SK-N-SH (cell line): ENCODE measurements at regions not wholly inside any gene's neighbourhood (a gene's known extent, or its start where the extent isn't known, plus 50 kb on each side); places are given as distances from the start of the nearest gene placed in this dataset.

ENCODE experiments used
- CTCF ChIA-PET: fragments of 300-600, 350-600 bp; formaldehyde crosslinking; extraction: SDS; loops from one replicate; lab custom pipeline; 2021; lab: Yijun Ruan, JAX
- POLR2A ChIA-PET: fragments of 350-600 bp; sonication (Branson Sonifier 250); formaldehyde crosslinking; extraction: SDS; loops from one replicate; lab custom pipeline; 2020; ENCODE audit warnings: antibody characterized with exemption, inconsistent platforms; lab: Yijun Ruan, JAX
- DNase-seq: peaks from one replicate; pipeline ENCODE4 v3.0.0; 2012
- H2AFZ ChIP-seq: fragments of 200-600 bp; sonication (generic); 2 replicates; pipeline ENCODE4 v1.8.1; 2016; ENCODE audit warnings: antibody characterized with exemption, mild to moderate bottlenecking, low read depth
- H3F3A ChIP-seq: fragments of 200-600 bp; sonication (generic); replicated peaks from 2 replicates; pipeline ENCODE3; 2016; ENCODE audit warnings: antibody characterized with exemption, mild to moderate bottlenecking; ENCODE audit not compliant: insufficient read depth
- H3K27ac ChIP-seq, 2 experiments: fragments of 200-500 bp in 1 of 2; fragments of 200-600 bp in 1 of 2; sonication (Bioruptor generic) in 1 of 2; sonication (generic), shearing (Covaris generic) in 1 of 2; 2 replicates each; pipeline versions ENCODE4 v1.5.1 to v1.6.1; 2014 to 2016; ENCODE audit warnings: low read depth in 2 of 2, inconsistent platforms in 1 of 2, low read length in 1 of 2, mild to moderate bottlenecking in 1 of 2, mixed read lengths in 1 of 2
- H3K27me3 ChIP-seq: fragments of 200-600 bp; sonication (generic), shearing (Covaris generic); 2 replicates; pipeline ENCODE4 v1.6.1; 2016; ENCODE audit warnings: mixed run types; ENCODE audit not compliant: insufficient read depth
- H3K36me3 ChIP-seq, 2 experiments: fragments of 200-500 bp in 1 of 2; fragments of 200-600 bp in 1 of 2; sonication (Bioruptor generic) in 1 of 2; sonication (generic) in 1 of 2; replicated peaks in 1 of 2; 2 replicates each; pipeline versions ENCODE3 to v1.5.1; 2014 to 2016; ENCODE audit warnings: low read length in 1 of 2, mild to moderate bottlenecking in 1 of 2; ENCODE audit not compliant: insufficient read depth in 2 of 2, control insufficient read depth in 1 of 2
- H3K4me1 ChIP-seq, 2 experiments: fragments of 200-500 bp in 1 of 2; fragments of 200-600 bp in 1 of 2; sonication (Bioruptor generic) in 1 of 2; sonication (generic), shearing (Covaris generic) in 1 of 2; 2 replicates each; pipeline versions ENCODE4 v1.5.1 to v1.6.1; 2014 to 2016; ENCODE audit warnings: low read depth in 1 of 2, low read length in 1 of 2, mixed run types in 1 of 2; ENCODE audit not compliant: insufficient read depth in 2 of 2, control insufficient read depth in 1 of 2
- H3K4me2 ChIP-seq: fragments of 200-600 bp; sonication (generic), shearing (Covaris generic); 2 replicates; pipeline ENCODE4 v1.6.1; 2017; ENCODE audit warnings: mixed run types
- H3K4me3 ChIP-seq, 2 experiments: fragments of 200-500 bp in 1 of 2; fragments of 200-600 bp in 1 of 2; sonication (Bioruptor generic) in 1 of 2; sonication (generic), shearing (Covaris generic) in 1 of 2; 2 replicates each; pipeline versions ENCODE4 v1.5.1 to v1.8.1; 2014 to 2016; ENCODE audit warnings: low read depth in 2 of 2, inconsistent platforms in 1 of 2, low read length in 1 of 2, mild to moderate bottlenecking in 1 of 2, mixed read lengths in 1 of 2, moderate library complexity in 1 of 2
- H3K79me2 ChIP-seq: fragments of 200-600 bp; sonication (generic); 2 replicates; pipeline ENCODE4 v1.8.1; 2017; ENCODE audit warnings: mild to moderate bottlenecking; ENCODE audit not compliant: insufficient read depth
- H3K9ac ChIP-seq: fragments of 200-600 bp; sonication (generic); 2 replicates; pipeline ENCODE4 v1.6.1; 2017; ENCODE audit warnings: mixed run types
- H3K9me2 ChIP-seq: fragments of 200-600 bp; sonication (generic); 2 replicates; pipeline ENCODE4 v1.6.1; 2017; ENCODE audit warnings: mixed run types
- H3K9me3 ChIP-seq: fragments of 200-600 bp; sonication (generic); 2 replicates; pipeline ENCODE4 v1.6.1; 2017; ENCODE audit warnings: mixed run types, mild to moderate bottlenecking, moderate library complexity
- H4K20me1 ChIP-seq: fragments of 200-600 bp; sonication (generic); 2 replicates; pipeline ENCODE4 v1.6.1; 2017; ENCODE audit warnings: mild to moderate bottlenecking, mixed run types; ENCODE audit not compliant: insufficient read depth
- EP300 ChIP-seq, 2 experiments: IDR thresholded peaks; 2 replicates each; pipeline versions ENCODE4 v1.4.0 to v1.6.1; 2012; ENCODE audit warnings: borderline replicate concordance in 1 of 2, low read depth in 1 of 2, low read length in 1 of 2
- EZH2phosphoT487 ChIP-seq: fragments of 200-600 bp; sonication (generic); IDR thresholded peaks from 2 replicates; pipeline ENCODE4 v1.6.1; 2017; ENCODE audit warnings: low read depth, mixed run types, mild to moderate bottlenecking, antibody characterized with exemption, moderate library complexity, borderline replicate concordance
- MEF2A ChIP-seq: IDR thresholded peaks from 2 replicates; pipeline ENCODE4 v1.4.0; 2012; ENCODE audit warnings: low read depth, borderline replicate concordance
- MXI1 ChIP-seq: IDR thresholded peaks from 2 replicates; pipeline ENCODE4 v1.6.1; 2012; ENCODE audit warnings: mild to moderate bottlenecking, low read depth, low read length, improper control_type of control experiment
- NFIC ChIP-seq: IDR thresholded peaks from 2 replicates; pipeline ENCODE4 v1.4.0; 2012; ENCODE audit warnings: borderline replicate concordance
- NRF1 ChIP-seq: IDR thresholded peaks from 2 replicates; pipeline ENCODE4 v1.6.1; 2012; ENCODE audit warnings: low read depth, mild to moderate bottlenecking, low read length
- POLR2AphosphoS5 ChIP-seq: IDR thresholded peaks from 2 replicates; pipeline ENCODE4 v1.6.1; 2012; ENCODE audit warnings: low read depth, low read length
- RAD21 ChIP-seq: IDR thresholded peaks from 2 replicates; pipeline ENCODE4 v1.6.1; 2012; ENCODE audit warnings: mild to moderate bottlenecking, low read length
- RCOR1 ChIP-seq: fragments of 150-350 bp; IDR thresholded peaks from 2 replicates; pipeline ENCODE4 v1.6.1; 2017; ENCODE audit warnings: antibody characterized with exemption, low read length
- RFX5 ChIP-seq: IDR thresholded peaks from 2 replicates; pipeline ENCODE4 v1.6.1; 2012; ENCODE audit warnings: mild to moderate bottlenecking, improper control_type of control experiment, low read length
- TCF12 ChIP-seq: IDR thresholded peaks from 2 replicates; pipeline ENCODE4 v1.4.0; 2012
- TEAD4 ChIP-seq: IDR thresholded peaks from 2 replicates; pipeline ENCODE4 v1.4.0; 2012; ENCODE audit warnings: mild to moderate bottlenecking, borderline replicate concordance; ENCODE audit not compliant: insufficient read depth
- YY1 ChIP-seq: IDR thresholded peaks from 2 replicates; pipeline ENCODE4 v1.4.0; 2012; ENCODE audit warnings: low read depth, mild to moderate bottlenecking
- WGBS: methylation state at CpG from one replicate; pipeline ENCODE4 v1.1.6; 2017; ENCODE audit warnings: low lambda C conversion rate; 5-methylcytosine and 5-hydroxymethylcytosine counted together
- TF ChIP-seq, protein P1 (sequence below): IDR thresholded peaks from 2 replicates; pipeline ENCODE4 v1.4.0; 2012; ENCODE audit warnings: low read depth
- TF ChIP-seq, protein P2 (sequence below): IDR thresholded peaks from 2 replicates; pipeline ENCODE4 v1.4.0; 2012; ENCODE audit warnings: low read depth, borderline replicate concordance
- TF ChIP-seq, protein P3 (sequence below): fragments of 150-350 bp; IDR thresholded peaks from 2 replicates; pipeline ENCODE4 v1.6.1; 2016; ENCODE audit warnings: mild to moderate bottlenecking, low read depth, low read length
- TF ChIP-seq, protein P4 (sequence below): fragments of 150-350 bp; IDR thresholded peaks from 2 replicates; pipeline ENCODE4 v1.6.1; 2017; ENCODE audit warnings: antibody characterized with exemption, low read length, low read depth, borderline replicate concordance
- TF ChIP-seq, protein P5 (sequence below): IDR thresholded peaks from 2 replicates; pipeline ENCODE4; 2012

DNA sequence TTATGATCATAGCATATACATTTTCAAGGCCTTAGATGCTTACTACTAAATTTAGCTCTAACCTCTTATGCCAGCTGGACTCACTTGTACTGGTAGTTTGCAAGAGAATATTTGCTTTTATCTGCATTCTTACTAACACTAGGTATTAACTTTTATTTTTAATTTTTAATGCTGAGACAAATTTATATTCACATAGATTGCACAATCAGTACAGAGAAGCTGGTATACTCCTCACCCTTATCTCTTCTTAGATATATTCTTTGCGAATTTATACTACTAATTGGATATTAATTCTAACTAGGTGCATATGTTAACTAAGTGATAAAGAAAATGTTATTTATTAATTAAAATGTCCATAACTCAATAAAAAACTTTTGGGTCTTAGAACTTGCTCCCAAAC, 561.8 kb upstream of the PRMT6 start:
- H3K9ac ChIP-seq, result no peak overlapping the region
- H3K4me1 ChIP-seq, result no peaks in the 10 kb centered on the region
- no peak overlapping the region for H3K27ac ChIP-seq
- H3K9me2 ChIP-seq, result no peaks in the 10 kb centered on the region
- ChIA-PET CTCF (no interaction called here), POLR2A (no interaction called here)
- no peaks in the 10 kb centered on the region for H3K79me2 ChIP-seq
- no peaks in the 10 kb centered on the region for H3F3A ChIP-seq
- no peak for DNase-seq
- H2AFZ ChIP-seq, result no peak overlapping the region
- H3K4me2 ChIP-seq, result no peak overlapping the region
- H3K27me3 ChIP-seq, result no peaks in the 10 kb centered on the region
- H3K9me3 ChIP-seq, result no peaks in the 10 kb centered on the region
- H3K4me3 ChIP-seq, result no peak overlapping the region
- WGBS, result 47% methylated on average over 1 of the region's 1 CpG
- TF ChIP-seq, protein P1, sequence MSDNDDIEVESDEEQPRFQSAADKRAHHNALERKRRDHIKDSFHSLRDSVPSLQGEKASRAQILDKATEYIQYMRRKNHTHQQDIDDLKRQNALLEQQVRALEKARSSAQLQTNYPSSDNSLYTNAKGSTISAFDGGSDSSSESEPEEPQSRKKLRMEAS, result no peak
- TF ChIP-seq, protein P2, sequence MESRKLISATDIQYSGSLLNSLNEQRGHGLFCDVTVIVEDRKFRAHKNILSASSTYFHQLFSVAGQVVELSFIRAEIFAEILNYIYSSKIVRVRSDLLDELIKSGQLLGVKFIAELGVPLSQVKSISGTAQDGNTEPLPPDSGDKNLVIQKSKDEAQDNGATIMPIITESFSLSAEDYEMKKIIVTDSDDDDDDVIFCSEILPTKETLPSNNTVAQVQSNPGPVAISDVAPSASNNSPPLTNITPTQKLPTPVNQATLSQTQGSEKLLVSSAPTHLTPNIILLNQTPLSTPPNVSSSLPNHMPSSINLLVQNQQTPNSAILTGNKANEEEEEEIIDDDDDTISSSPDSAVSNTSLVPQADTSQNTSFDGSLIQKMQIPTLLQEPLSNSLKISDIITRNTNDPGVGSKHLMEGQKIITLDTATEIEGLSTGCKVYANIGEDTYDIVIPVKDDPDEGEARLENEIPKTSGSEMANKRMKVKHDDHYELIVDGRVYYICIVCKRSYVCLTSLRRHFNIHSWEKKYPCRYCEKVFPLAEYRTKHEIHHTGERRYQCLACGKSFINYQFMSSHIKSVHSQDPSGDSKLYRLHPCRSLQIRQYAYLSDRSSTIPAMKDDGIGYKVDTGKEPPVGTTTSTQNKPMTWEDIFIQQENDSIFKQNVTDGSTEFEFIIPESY, result no peak
- TF ChIP-seq YY1 (no peak), TCF12 (no peak), MXI1 (no peak), NFIC (no peak), RFX5 (no peak), RCOR1 (no peak)
- TF ChIP-seq, protein P3, sequence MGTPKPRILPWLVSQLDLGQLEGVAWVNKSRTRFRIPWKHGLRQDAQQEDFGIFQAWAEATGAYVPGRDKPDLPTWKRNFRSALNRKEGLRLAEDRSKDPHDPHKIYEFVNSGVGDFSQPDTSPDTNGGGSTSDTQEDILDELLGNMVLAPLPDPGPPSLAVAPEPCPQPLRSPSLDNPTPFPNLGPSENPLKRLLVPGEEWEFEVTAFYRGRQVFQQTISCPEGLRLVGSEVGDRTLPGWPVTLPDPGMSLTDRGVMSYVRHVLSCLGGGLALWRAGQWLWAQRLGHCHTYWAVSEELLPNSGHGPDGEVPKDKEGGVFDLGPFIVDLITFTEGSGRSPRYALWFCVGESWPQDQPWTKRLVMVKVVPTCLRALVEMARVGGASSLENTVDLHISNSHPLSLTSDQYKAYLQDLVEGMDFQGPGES, result no peak
- TF ChIP-seq, protein P4, sequence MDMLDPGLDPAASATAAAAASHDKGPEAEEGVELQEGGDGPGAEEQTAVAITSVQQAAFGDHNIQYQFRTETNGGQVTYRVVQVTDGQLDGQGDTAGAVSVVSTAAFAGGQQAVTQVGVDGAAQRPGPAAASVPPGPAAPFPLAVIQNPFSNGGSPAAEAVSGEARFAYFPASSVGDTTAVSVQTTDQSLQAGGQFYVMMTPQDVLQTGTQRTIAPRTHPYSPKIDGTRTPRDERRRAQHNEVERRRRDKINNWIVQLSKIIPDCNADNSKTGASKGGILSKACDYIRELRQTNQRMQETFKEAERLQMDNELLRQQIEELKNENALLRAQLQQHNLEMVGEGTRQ, result no peak
- TF ChIP-seq, protein P5, sequence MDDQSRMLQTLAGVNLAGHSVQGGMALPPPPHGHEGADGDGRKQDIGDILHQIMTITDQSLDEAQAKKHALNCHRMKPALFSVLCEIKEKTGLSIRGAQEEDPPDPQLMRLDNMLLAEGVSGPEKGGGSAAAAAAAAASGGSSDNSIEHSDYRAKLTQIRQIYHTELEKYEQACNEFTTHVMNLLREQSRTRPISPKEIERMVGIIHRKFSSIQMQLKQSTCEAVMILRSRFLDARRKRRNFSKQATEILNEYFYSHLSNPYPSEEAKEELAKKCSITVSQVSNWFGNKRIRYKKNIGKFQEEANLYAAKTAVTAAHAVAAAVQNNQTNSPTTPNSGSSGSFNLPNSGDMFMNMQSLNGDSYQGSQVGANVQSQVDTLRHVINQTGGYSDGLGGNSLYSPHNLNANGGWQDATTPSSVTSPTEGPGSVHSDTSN, result no peak
- H4K20me1 ChIP-seq, result no peaks in the 10 kb centered on the region
- no peaks in the 10 kb centered on the region for H3K36me3 ChIP-seq

DNA sequence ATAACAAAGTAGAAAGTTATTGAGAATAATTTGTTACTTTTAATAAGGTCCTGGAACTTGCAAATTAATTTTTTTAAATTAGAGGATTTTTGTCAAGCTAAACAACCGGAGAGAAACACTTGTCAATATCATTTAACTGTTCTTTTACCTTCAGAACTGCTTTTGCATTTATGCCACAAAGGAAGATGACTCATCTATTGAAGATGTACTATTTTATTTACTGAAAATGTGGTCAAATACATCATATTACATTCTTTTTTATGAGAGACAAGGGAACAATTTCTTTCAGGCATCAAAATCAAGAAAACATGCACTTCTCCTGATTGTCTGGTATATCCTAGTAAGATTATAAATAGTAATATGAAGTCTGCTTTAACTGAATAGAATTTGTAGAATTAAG, 558.2 kb upstream of the PRMT6 start:
- H3K9ac ChIP-seq, result no peak overlapping the region
- no peaks in the 10 kb centered on the region for H3K27me3 ChIP-seq
- no peaks in the 10 kb centered on the region for H3K9me3 ChIP-seq
- H3F3A ChIP-seq, result no peaks in the 10 kb centered on the region
- no peak overlapping the region for H3K4me3 ChIP-seq
- no peak for TF ChIP-seq TCF12
- no peak for TF ChIP-seq RAD21
- TF ChIP-seq MXI1, result no peak
- TF ChIP-seq YY1, result no peak
- TF ChIP-seq, protein P1, result no peak
- no peak for TF ChIP-seq NRF1
- no peak for TF ChIP-seq TEAD4
- no peak for TF ChIP-seq EP300 (IDR thresholded peaks at IDR 0.05; ENCODE audit: borderline replicate concordance in 1 of 2, low read depth in 1 of 2, low read length in 1 of 2)
- TF ChIP-seq EZH2phosphoT487, result no peak
- TF ChIP-seq MEF2A, result no peak
- no peak for TF ChIP-seq POLR2AphosphoS5
- no peaks in the 10 kb centered on the region for H3K4me1 ChIP-seq
- no peaks in the 10 kb centered on the region for H4K20me1 ChIP-seq
- H3K4me2 ChIP-seq, result no peak overlapping the region
- H2AFZ ChIP-seq, result no peak overlapping the region
- H3K27ac ChIP-seq, result no peak overlapping the region
- DNase-seq, result no peak
- no peaks in the 10 kb centered on the region for H3K9me2 ChIP-seq
- CTCF ChIA-PET, result no interaction called here
- POLR2A ChIA-PET, result no interaction called here
- 29% methylated on average over 1 of the region's 1 CpG for WGBS
- no peaks in the 10 kb centered on the region for H3K36me3 ChIP-seq
- H3K79me2 ChIP-seq, result no peaks in the 10 kb centered on the region
